WTC11 (cell line): ENCODE measurements at regions not wholly inside any gene's neighbourhood (a gene's known extent, or its start where the extent isn't known, plus 50 kb on each side); places are given as distances from the start of the nearest gene placed in this dataset.

Source experiments
- NR2C2 ChIP-seq: sonication (generic); formaldehyde crosslinking; IDR thresholded peaks from 2 replicates; pipeline ENCODE4 v1.8.0; 2022; ENCODE audit warnings: mild to moderate bottlenecking, missing genetic modification reagents
- ZNF263 ChIP-seq: sonication (generic); formaldehyde crosslinking; IDR thresholded peaks from 2 replicates; pipeline ENCODE4 v1.8.1; 2022; ENCODE audit warnings: low read depth, mild to moderate bottlenecking, moderate library complexity, missing genetic modification reagents
- TF ChIP-seq, protein P1 (sequence below): fragments of 200-600 bp; IDR thresholded peaks from 2 replicates; pipeline ENCODE4 v1.8.0; 2022; ENCODE audit warnings: antibody characterized with exemption

DNA sequence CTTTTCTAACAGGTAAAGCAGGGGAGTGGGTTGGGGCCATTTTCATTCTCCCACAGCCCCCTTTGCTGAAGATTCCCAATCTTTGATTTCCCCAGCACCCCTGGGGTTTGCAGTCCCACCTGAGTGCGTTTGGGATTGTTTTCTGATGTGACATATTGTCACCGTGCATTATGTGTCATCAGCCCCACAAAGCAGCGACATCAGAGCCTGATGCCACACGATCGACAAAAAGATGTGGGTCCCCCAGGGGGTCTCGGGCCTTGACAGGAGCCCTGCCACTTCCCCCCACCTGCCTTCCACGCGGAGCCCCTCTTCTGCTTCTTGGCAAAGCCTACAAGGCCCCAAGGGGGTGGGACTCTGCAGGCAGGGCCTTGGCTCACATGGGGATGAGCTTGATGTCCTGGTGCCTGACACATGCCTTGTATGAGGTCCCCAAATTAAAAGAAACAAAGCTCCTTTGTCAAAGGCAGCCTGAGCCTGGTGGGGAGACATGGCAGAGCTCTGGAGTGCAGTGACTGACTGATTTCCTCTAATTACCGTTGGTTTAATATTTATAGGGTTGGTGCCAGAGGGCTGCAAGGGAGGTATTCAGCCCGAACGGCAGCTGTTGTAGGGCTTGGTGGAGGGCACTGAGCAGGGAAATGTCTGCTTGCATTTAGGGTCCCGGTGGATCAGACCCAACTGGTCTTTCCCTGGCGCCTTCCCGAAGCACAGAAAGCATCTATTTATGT is 149.2 kb downstream of the MIAT start:
- TF ChIP-seq NR2C2 (CRISPR knock-in tag) = no peak
- TF ChIP-seq, protein P1, sequence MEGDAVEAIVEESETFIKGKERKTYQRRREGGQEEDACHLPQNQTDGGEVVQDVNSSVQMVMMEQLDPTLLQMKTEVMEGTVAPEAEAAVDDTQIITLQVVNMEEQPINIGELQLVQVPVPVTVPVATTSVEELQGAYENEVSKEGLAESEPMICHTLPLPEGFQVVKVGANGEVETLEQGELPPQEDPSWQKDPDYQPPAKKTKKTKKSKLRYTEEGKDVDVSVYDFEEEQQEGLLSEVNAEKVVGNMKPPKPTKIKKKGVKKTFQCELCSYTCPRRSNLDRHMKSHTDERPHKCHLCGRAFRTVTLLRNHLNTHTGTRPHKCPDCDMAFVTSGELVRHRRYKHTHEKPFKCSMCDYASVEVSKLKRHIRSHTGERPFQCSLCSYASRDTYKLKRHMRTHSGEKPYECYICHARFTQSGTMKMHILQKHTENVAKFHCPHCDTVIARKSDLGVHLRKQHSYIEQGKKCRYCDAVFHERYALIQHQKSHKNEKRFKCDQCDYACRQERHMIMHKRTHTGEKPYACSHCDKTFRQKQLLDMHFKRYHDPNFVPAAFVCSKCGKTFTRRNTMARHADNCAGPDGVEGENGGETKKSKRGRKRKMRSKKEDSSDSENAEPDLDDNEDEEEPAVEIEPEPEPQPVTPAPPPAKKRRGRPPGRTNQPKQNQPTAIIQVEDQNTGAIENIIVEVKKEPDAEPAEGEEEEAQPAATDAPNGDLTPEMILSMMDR = no peak
- TF ChIP-seq ZNF263 (CRISPR knock-in tag) = no peak
